ENCODE measurements at regions not wholly inside any gene's neighbourhood (a gene's known extent, or its start where the extent isn't known, plus 50 kb on each side); places are given as distances from the start of the nearest gene placed in this dataset.

- TF ChIP-seq CHD7 (IDR thresholded peaks at IDR 0.05; ENCODE audit: insufficient replicate concordance, low read length) (no peak), TBP (IDR thresholded peaks at IDR 0.05; ENCODE audit: low read depth, low read length) (no peak), CBX8 (IDR thresholded peaks at IDR 0.05; ENCODE audit: borderline replicate concordance, low read depth, low read length) (no peak)
Measured at GRCh38 chr1:220386494-220387195, 114.4 kb upstream of the RAB3GAP2 start (continued).

Measured in H1 (cell line).